CD8-positive, alpha-beta memory T cell (primary cell): ENCODE measurements at regions not wholly inside any gene's neighbourhood (a gene's known extent, or its start where the extent isn't known, plus 50 kb on each side); places are given as distances from the start of the nearest gene placed in this dataset.
A peak's percentile ranks its signal among the peaks of the same experiment; 100 is the strongest.

Source experiments
- CTCF ChIA-PET: fragments of 350-600 bp; sonication (Branson Sonifier 250); formaldehyde crosslinking; loops from one replicate; lab custom pipeline; 2021; ENCODE audit warnings: antibody characterized with exemption; lab: Charles Lee
- POLR2A ChIA-PET: fragments of 350-600 bp; sonication (Branson Sonifier 250); formaldehyde crosslinking; loops from one replicate; lab custom pipeline; 2021; ENCODE audit warnings: antibody characterized with exemption; lab: Charles Lee
- DNase-seq, 5 donors: peaks; one replicate each; pipeline versions ENCODE4 v3.0.0 to v3.0.0-alpha.2; 2020 to 2022; ENCODE audit warnings: mixed read lengths in 1 of 5
- H3K27ac ChIP-seq: one replicate; pipeline ENCODE4 v1.7.0; 2013; ENCODE audit warnings: low read depth, mild to moderate bottlenecking, low read length, moderate library complexity
- H3K27me3 ChIP-seq: 2 replicates; pipeline ENCODE4 v1.7.0; 2013; ENCODE audit warnings: low read length, mild to moderate bottlenecking; ENCODE audit not compliant: insufficient read depth, poor library complexity, severe bottlenecking
- H3K36me3 ChIP-seq: 2 replicates; pipeline ENCODE4 v1.7.0; 2013; ENCODE audit warnings: mild to moderate bottlenecking, low read length, moderate library complexity; ENCODE audit not compliant: insufficient read depth
- H3K4me1 ChIP-seq: 2 replicates; pipeline ENCODE4 v1.7.0; 2013; ENCODE audit warnings: mild to moderate bottlenecking, low read length, moderate library complexity; ENCODE audit not compliant: insufficient read depth
- H3K4me3 ChIP-seq: 2 replicates; pipeline ENCODE4 v1.7.0; 2013; ENCODE audit warnings: mild to moderate bottlenecking, low read length
- H3K9me3 ChIP-seq: 2 replicates; pipeline ENCODE4 v1.7.0; 2013; ENCODE audit warnings: mild to moderate bottlenecking, low read length
- H3K27ac Mint-ChIP-seq, 8 donors: one replicate each; pipeline ENCODE4 v1.8.0; 2020 to 2021; ENCODE audit warnings: mixed read lengths in 8 of 8, mild to moderate bottlenecking in 6 of 8, inconsistent platforms in 3 of 8, moderate library complexity in 3 of 8
- H3K27me3 Mint-ChIP-seq, 2 donors: one replicate each; pipeline ENCODE4 v1.8.0; 2020 to 2021; ENCODE audit warnings: mixed read lengths in 2 of 2, mild to moderate bottlenecking in 1 of 2, moderate library complexity in 1 of 2
- H3K36me3 Mint-ChIP-seq, 3 donors: one replicate each; pipeline ENCODE4 v1.8.0; 2020 to 2021; ENCODE audit warnings: mixed read lengths in 3 of 3, inconsistent platforms in 1 of 3, mild to moderate bottlenecking in 1 of 3
- H3K4me1 Mint-ChIP-seq, 3 donors: one replicate each; pipeline ENCODE4 v1.8.0; 2020 to 2021; ENCODE audit warnings: mixed read lengths in 3 of 3, inconsistent platforms in 1 of 3, mild to moderate bottlenecking in 1 of 3
- H3K4me3 Mint-ChIP-seq, 7 donors: one replicate each; pipeline ENCODE4 v1.8.0; 2020 to 2021; ENCODE audit warnings: mixed read lengths in 7 of 7, mild to moderate bottlenecking in 6 of 7, moderate library complexity in 4 of 7, inconsistent platforms in 2 of 7
- H3K9me3 Mint-ChIP-seq, 5 donors: one replicate each; pipeline ENCODE4 v1.8.0; 2020 to 2022; ENCODE audit warnings: mixed read lengths in 5 of 5, mild to moderate bottlenecking in 3 of 5, moderate library complexity in 2 of 5, inconsistent platforms in 1 of 5

DNA sequence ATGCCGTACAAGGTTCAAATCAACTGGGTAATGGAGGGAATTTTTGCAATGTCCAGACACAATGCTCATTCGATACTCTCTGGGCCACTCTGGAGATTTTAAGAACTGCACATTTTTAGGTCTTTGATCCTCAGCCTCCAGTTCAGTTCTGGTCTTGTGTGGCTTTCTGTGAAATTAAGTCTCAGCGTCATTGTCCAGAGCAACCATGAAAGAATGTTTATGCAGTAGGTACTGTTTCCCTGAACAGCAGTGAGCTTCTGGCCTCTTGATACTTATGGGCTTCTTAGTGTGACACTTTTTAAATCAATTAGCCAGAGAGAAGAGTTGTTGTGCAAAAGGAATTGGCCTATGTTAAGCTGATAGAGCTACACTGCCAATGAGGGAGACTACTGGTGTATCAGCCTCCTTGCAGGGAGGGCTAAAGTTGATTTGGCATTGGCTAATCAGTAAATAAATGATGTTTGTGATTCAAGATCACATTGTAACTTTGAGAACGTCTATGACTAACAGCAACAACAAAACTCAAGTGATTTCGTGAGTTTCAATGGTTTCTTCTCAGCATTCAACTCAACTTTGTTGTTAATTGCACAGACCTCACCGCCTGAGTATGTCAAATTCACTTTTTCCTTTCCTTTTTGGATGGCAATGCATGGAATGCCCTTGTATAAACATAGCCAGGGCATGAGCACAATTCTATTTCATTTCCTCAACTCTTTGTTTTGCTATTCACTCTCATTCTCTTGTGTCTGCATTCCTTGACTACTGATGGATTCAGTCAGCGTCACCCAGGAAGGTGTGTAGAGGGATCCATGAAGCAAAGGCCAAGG is 85.1 kb downstream of the GJA1 start:
- no peak for DNase-seq
- ChIA-PET POLR2A (no interaction called here), CTCF (no interaction called here)
- H3K27me3 Mint-ChIP-seq: no peaks in the 10 kb centered on the region
- no peaks in the 10 kb centered on the region for H3K9me3 Mint-ChIP-seq
- Histone ChIP-seq H3K36me3 (no peaks in the 10 kb centered on the region), H3K9me3 (no peaks in the 10 kb centered on the region), H3K4me1 (no peaks in the 10 kb centered on the region), H3K4me3 (no peak overlapping the region), H3K27ac (no peak overlapping the region), H3K27me3 (no peaks in the 10 kb centered on the region)
- no peaks in the 10 kb centered on the region for H3K4me1 Mint-ChIP-seq
- no peak overlapping the region for H3K4me3 Mint-ChIP-seq
- H3K36me3 Mint-ChIP-seq: no peaks in the 10 kb centered on the region
- H3K27ac Mint-ChIP-seq: no peak overlapping the region

DNA sequence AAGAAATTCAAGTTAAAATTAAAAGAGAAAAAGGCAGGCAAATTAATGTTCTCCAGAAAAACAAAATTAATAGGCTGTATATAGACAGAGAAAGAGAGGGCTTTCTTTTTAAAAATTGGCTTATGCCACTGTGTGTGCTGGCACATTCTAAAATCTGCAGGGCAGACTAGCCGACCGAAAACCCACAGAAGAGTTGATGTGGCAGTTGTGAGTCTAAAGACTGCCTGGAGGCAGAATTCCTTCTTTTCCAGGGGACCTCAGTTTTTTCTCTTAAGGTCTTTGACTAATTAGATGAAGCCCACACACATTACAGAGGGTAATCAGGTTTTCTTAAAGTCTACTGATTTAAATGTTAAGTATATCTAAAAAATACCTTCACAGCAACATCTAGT is 85.7 kb downstream of the GJA1 start:
- H3K4me1 Mint-ChIP-seq: no peaks in the 10 kb centered on the region
- no peaks in the 10 kb centered on the region for H3K27me3 ChIP-seq
- DNase-seq: no peak
- no peak overlapping the region for H3K27ac Mint-ChIP-seq
- no peaks in the 10 kb centered on the region for H3K36me3 Mint-ChIP-seq
- H3K9me3 Mint-ChIP-seq: no peaks in the 10 kb centered on the region
- H3K27ac ChIP-seq: no peak overlapping the region
- ChIA-PET CTCF (no interaction called here), POLR2A (no interaction called here)
- no peaks in the 10 kb centered on the region for H3K4me1 ChIP-seq
- no peaks in the 10 kb centered on the region for H3K9me3 ChIP-seq
- H3K36me3 ChIP-seq: no peaks in the 10 kb centered on the region
- H3K4me3 Mint-ChIP-seq: no peak overlapping the region
- H3K4me3 ChIP-seq: no peak overlapping the region
- no peaks in the 10 kb centered on the region for H3K27me3 Mint-ChIP-seq

DNA sequence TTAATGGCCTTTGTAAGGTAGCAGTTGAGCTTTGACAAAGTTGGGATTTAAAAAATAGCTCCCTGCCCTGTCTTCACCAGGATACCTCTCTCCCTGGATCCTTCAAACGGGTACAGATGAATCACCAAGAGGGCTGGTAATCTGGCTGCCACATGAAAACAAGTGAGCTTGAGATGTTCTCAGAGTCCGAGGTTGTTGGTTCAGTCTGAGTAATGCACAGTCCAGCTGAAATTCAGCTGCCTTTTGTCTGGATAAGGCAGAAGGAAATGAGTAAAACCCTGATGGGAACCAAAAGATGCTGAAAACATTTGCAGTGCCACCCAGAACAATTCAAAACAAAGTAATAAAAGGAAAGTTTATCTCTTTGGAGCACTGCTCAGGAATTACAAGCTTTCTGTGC is 86.8 kb downstream of the GJA1 start:
- DNase-seq: no peak
- ChIA-PET CTCF (no interaction called here), POLR2A (no interaction called here)
- Histone ChIP-seq H3K9me3 (no peaks in the 10 kb centered on the region), H3K36me3 (no peaks in the 10 kb centered on the region), H3K27ac (no peak overlapping the region), H3K4me3 (no peak overlapping the region), H3K27me3 (no peaks in the 10 kb centered on the region), H3K4me1 (no peaks in the 10 kb centered on the region)
- Mint-ChIP-seq H3K27ac (no peak overlapping the region), H3K4me1 (no peaks in the 10 kb centered on the region), H3K27me3 (no peaks in the 10 kb centered on the region), H3K9me3 (no peaks in the 10 kb centered on the region), H3K36me3 (no peaks in the 10 kb centered on the region), H3K4me3 (no peak overlapping the region)

DNA sequence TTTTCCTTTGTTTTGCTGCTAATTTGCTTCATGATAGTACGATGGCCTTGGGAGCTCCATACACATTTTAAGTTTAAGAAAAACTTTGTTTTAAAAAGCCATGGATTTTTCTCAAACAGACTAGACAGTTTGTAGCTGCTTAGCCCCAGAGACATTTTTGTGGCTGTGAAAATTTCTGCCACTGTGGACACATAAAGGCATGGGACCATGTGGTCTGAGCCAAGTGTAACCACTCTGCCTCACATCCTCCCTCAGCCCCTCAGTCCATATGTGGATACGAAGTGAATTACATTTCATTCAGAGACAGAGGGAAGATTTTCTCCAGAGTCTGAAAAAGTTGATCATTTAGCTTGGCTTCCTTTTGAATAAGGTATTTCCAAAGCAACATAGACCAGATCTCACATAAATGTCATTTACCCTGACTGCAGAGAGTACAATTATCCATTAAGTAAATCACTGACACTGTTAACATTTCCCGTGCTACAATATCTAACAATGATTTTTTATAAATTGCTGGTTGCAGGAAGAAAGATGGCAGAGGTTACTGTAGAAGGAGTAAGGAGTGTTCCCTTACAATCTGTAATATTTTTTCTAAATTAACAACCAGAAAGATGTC is 87.4 kb downstream of the GJA1 start:
- POLR2A ChIA-PET: no interaction called here
- H3K4me1 ChIP-seq: no peaks in the 10 kb centered on the region
- Mint-ChIP-seq H3K4me1 (no peaks in the 10 kb centered on the region), H3K36me3 (no peaks in the 10 kb centered on the region), H3K27me3 (no peaks in the 10 kb centered on the region), H3K4me3 (peak overlapping the region in 1 of 7 donors; percentile 48), H3K9me3 (no peaks in the 10 kb centered on the region), H3K27ac (no peak overlapping the region)
- no peak for DNase-seq
- no peaks in the 10 kb centered on the region for H3K36me3 ChIP-seq
- H3K4me3 ChIP-seq: no peak overlapping the region
- CTCF ChIA-PET: no interaction called here
- no peaks in the 10 kb centered on the region for H3K27me3 ChIP-seq
- no peaks in the 10 kb centered on the region for H3K9me3 ChIP-seq
- no peak overlapping the region for H3K27ac ChIP-seq

DNA sequence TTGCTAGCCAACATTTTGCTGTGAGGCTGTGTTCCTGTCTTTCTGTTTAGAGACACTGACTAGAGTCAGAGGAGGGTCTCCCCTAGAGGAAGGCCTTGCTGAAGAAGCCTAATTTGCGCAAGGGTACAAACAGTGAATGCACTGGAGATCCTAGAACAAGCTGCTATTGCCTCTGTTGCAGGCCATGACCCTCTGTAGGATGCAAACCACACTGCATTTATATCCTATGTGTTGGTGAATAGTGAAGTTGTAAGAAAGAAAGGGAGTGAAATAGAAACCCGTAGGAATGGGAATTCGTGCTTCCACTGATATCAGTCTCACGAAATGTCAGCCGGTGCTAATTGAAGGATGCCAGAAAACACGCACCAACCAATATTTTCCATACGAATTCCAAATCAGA is 88.2 kb downstream of the GJA1 start:
- Histone ChIP-seq H3K4me1 (no peaks in the 10 kb centered on the region), H3K27me3 (no peaks in the 10 kb centered on the region), H3K4me3 (no peak overlapping the region), H3K9me3 (no peaks in the 10 kb centered on the region), H3K27ac (no peak overlapping the region), H3K36me3 (no peaks in the 10 kb centered on the region)
- H3K4me1 Mint-ChIP-seq: no peaks in the 10 kb centered on the region
- no peak overlapping the region for H3K27ac Mint-ChIP-seq
- H3K36me3 Mint-ChIP-seq: no peaks in the 10 kb centered on the region
- H3K9me3 Mint-ChIP-seq: no peaks in the 10 kb centered on the region
- no peak overlapping the region for H3K4me3 Mint-ChIP-seq
- CTCF ChIA-PET: no interaction called here
- POLR2A ChIA-PET: no interaction called here
- no peaks in the 10 kb centered on the region for H3K27me3 Mint-ChIP-seq
- DNase-seq: no peak

DNA sequence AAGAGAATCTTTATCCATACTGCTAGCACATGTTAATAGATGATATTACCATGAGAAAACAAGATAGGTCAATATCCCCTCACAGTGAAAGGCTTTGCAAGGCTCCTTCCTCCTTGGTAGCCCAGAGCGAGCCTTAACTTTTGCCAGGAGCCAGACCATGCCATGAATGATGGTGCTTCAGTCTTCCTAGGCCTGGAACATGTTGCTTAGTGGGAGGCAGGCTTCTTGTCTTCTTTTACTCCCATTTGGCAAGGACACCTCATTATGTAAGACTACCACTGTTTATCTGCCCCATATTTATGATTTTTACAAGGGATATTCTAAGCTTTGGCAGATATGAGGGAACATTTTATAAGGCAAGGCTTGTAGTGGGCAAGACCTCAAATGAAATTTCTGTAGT is 90.8 kb downstream of the GJA1 start:
- ChIA-PET CTCF (no interaction called here), POLR2A (no interaction called here)
- H3K27ac ChIP-seq: no peak overlapping the region
- Mint-ChIP-seq H3K9me3 (no peaks in the 10 kb centered on the region), H3K4me1 (no peaks in the 10 kb centered on the region), H3K27ac (no peak overlapping the region), H3K27me3 (no peaks in the 10 kb centered on the region), H3K4me3 (no peak overlapping the region), H3K36me3 (no peaks in the 10 kb centered on the region)
- DNase-seq: no peak
- H3K4me3 ChIP-seq: no peak overlapping the region
- H3K9me3 ChIP-seq: no peaks in the 10 kb centered on the region
- H3K27me3 ChIP-seq: no peaks in the 10 kb centered on the region
- H3K36me3 ChIP-seq: no peaks in the 10 kb centered on the region
- no peaks in the 10 kb centered on the region for H3K4me1 ChIP-seq

DNA sequence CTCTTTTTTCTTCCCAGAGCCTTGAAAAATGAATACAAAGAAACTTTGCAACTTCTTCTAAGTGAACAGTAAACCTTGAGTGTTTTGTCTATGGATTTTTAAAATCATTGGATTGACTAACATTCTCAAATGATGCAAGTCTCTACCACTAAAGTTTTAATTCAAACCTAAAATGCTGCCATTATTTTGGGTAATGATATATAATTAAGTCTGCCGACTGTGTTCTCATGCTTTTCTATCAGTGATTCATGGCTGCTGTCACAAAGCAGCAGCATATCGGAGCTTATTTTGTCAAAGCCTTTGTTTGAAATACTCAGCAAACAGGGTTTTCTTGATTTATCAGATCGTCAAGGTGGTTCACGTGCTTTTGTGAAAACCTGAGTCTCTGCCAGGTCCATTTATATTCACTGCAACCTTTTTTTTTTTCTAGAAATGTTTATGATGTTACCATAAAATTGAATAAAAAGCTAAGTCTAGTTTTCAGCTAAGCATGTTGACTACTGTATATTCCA is 96.3 kb downstream of the GJA1 start:
- Mint-ChIP-seq H3K36me3 (no peaks in the 10 kb centered on the region), H3K4me3 (no peak overlapping the region), H3K27me3 (no peaks in the 10 kb centered on the region), H3K9me3 (no peaks in the 10 kb centered on the region), H3K27ac (no peak overlapping the region), H3K4me1 (no peaks in the 10 kb centered on the region)
- Histone ChIP-seq H3K27ac (no peak overlapping the region), H3K4me3 (no peak overlapping the region), H3K27me3 (no peaks in the 10 kb centered on the region), H3K36me3 (no peaks in the 10 kb centered on the region), H3K9me3 (no peaks in the 10 kb centered on the region), H3K4me1 (no peaks in the 10 kb centered on the region)
- DNase-seq: no peak
- ChIA-PET CTCF (no interaction called here), POLR2A (no interaction called here)

DNA sequence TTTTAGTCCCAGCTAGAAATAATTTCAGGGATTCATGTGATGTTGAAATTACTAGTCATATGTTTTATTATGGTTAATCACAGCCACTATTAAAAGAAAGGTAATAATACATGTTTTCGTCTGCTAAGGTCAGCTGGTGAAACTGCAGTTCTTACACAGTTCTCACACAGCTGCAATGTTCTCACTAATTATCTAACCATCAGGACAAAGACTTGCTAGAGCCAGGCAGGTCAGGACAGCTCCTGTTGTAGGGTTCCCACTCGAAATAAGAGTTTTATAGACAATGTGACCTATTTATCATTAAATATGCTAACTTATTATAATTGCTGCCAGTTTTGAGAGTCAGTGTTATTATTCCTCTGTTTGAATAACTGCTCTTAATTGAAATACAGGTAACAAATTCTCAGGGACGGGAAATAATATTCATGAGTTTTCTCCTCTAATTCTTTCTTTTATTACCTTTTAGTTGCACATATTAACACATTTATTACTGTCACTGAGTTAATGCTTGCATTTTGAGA is 97.9 kb downstream of the GJA1 start:
- Histone ChIP-seq H3K27ac (no peak overlapping the region), H3K27me3 (no peaks in the 10 kb centered on the region), H3K4me3 (no peak overlapping the region), H3K9me3 (no peaks in the 10 kb centered on the region), H3K4me1 (no peaks in the 10 kb centered on the region), H3K36me3 (no peaks in the 10 kb centered on the region)
- Mint-ChIP-seq H3K4me1 (no peaks in the 10 kb centered on the region), H3K27me3 (no peaks in the 10 kb centered on the region), H3K9me3 (no peaks in the 10 kb centered on the region), H3K27ac (no peak overlapping the region), H3K4me3 (no peak overlapping the region), H3K36me3 (no peaks in the 10 kb centered on the region)
- no peak for DNase-seq
- CTCF ChIA-PET: no interaction called here
- POLR2A ChIA-PET: no interaction called here
